GM12864 (cell line): ENCODE measurements at regions not wholly inside any gene's neighbourhood (a gene's known extent, or its start where the extent isn't known, plus 50 kb on each side); places are given as distances from the start of the nearest gene placed in this dataset.

Source experiments
- DNase-seq: peaks from one replicate; pipeline ENCODE4 v3.0.0-alpha.2; 2011; ENCODE audit warnings: low read depth
- H3K4me3 ChIP-seq: 2 replicates; pipeline ENCODE4 v1.5.1; 2011; ENCODE audit warnings: mild to moderate bottlenecking, low read depth, low read length, control low read depth
- TF ChIP-seq, protein P1 (sequence below): IDR thresholded peaks from 2 replicates; pipeline ENCODE4 v1.5.1; 2011; ENCODE audit warnings: low read depth, mild to moderate bottlenecking, moderate library complexity, low read length, control low read depth, inconsistent platforms; ENCODE audit errors: missing control alignments

DNA sequence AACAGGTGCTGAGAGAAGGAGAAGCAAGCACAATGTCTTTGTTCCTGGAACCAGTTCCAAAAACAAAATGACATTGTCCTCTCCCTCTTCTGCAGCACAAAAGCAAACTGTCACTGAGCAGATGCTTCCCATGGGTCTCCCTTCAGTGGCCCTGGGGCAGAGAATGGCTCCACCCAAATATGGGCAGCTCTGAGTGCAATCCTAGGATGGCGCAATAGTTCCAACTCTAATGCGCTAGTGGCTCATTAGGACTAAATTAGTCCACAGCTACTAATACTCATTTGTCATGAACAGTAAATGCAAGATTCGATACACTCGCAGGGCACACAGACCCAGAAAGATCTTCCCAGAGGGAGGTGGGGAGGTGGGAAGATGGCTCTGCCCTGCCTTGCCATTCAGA, 205.2 kb upstream of the CHAC2 start:
- H3K4me3 ChIP-seq: no peak overlapping the region
- DNase-seq: no peak
- TF ChIP-seq, protein P1, sequence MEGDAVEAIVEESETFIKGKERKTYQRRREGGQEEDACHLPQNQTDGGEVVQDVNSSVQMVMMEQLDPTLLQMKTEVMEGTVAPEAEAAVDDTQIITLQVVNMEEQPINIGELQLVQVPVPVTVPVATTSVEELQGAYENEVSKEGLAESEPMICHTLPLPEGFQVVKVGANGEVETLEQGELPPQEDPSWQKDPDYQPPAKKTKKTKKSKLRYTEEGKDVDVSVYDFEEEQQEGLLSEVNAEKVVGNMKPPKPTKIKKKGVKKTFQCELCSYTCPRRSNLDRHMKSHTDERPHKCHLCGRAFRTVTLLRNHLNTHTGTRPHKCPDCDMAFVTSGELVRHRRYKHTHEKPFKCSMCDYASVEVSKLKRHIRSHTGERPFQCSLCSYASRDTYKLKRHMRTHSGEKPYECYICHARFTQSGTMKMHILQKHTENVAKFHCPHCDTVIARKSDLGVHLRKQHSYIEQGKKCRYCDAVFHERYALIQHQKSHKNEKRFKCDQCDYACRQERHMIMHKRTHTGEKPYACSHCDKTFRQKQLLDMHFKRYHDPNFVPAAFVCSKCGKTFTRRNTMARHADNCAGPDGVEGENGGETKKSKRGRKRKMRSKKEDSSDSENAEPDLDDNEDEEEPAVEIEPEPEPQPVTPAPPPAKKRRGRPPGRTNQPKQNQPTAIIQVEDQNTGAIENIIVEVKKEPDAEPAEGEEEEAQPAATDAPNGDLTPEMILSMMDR: no peak

DNA sequence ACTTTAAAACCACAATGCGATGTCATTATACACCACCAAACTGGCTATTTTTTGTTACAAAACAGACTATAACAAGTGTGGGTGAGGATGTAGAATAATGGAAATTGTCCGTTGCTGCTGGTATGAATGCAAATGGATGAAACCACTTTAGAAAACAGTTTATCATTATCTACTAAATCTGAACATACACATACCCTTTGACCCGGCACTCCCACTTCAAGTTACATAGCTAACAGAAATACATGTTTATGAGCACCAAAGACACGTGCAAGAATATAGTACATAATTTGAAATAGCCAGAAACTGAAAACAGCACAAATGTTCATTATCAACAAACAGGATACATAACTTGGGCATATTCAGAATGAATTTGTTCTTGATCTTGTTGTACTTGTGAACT, 206.4 kb upstream of the CHAC2 start:
- TF ChIP-seq, protein P1: no peak
- no peak for DNase-seq
- H3K4me3 ChIP-seq: no peak overlapping the region

DNA sequence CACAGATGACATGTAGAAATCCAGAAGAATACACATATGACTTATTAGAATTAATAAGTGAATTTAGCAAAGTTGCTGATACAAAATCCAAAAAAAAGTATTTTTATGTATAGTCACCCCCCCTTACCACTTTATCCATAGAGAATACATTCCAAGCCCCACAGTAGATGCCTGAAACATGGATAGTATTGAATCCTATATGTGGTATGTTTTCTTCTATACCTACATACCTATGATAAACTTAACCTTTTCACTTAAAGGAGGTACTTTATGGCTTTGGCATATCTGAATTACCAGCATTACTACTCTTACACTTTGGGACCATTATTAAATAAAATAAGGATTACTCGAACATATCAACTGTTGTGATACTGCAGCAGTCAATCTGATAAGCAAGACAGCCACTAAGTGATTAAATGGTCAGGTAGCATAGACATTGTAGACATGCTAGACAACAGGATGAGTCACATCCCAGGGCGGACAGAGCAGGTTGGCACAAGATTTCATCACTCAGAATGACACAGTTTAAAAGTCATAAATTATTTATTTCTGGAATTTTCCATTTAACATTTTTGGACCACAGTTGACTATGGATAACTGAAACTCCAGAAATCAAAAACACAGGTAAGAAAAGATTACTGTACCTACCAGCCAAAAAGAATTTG, 208.2 kb upstream of the CHAC2 start:
- TF ChIP-seq, protein P1: no peak
- H3K4me3 ChIP-seq: no peak overlapping the region
- no peak for DNase-seq

DNA sequence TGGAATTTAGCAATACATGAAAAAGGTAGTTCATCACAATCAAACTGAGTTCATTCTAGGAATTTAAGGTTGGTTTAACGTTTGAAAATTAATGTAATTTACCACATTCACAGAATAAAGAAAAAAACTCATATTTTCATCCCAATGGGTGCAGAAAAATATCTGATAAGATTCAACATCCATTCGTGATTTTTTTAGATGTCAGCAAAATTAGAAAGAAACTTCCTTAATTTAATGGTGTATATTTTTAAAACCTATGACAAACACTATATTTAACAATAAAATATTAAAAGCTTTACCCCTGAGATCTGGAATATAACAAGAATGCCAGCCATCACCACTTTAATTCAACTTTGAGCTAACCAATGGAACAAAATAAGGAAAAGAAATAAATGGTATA, 208.7 kb upstream of the CHAC2 start:
- H3K4me3 ChIP-seq: no peak overlapping the region
- no peak for DNase-seq
- TF ChIP-seq, protein P1: no peak

DNA sequence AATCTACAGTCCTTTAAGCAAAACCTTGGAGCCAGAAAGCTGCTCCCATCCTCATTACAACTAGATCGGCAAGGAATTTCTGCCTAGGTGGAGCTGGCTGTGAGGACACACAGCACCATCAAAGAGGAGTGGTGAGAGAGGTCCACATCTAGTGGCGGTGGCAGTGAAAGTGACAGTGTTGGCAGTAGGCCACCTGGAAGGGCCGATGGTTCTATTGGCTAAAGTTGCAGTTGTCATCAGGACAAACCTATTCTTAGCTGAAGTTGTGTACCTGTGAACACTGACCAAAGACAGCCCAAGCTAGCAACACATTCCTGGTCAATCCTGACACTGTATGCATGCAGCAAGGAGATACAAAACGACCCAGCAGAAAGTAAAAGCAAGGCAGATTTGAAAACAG, 218.1 kb upstream of the CHAC2 start:
- no peak overlapping the region for H3K4me3 ChIP-seq
- no peak for DNase-seq
- TF ChIP-seq, protein P1: no peak

DNA sequence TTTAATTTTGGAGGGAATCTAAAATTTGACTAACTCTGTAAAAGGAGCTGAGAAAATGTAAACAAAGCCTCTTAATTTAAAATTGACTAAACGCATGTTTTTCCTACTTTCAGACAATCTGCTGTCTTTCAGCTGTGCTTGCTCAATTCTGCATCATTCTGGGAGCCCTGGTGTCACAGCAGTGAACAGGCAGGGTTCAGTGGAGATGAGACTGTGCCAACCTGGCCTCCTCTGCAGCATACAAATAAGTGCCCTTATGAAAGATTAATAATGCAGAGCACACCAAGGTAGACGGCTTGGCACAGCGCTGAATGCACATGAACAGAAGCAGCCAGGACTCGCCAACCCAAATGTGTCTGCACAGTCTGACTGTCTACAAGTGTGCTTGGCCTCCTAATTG, 222.0 kb upstream of the CHAC2 start:
- no peak for DNase-seq
- H3K4me3 ChIP-seq: no peak overlapping the region
- TF ChIP-seq, protein P1: no peak

DNA sequence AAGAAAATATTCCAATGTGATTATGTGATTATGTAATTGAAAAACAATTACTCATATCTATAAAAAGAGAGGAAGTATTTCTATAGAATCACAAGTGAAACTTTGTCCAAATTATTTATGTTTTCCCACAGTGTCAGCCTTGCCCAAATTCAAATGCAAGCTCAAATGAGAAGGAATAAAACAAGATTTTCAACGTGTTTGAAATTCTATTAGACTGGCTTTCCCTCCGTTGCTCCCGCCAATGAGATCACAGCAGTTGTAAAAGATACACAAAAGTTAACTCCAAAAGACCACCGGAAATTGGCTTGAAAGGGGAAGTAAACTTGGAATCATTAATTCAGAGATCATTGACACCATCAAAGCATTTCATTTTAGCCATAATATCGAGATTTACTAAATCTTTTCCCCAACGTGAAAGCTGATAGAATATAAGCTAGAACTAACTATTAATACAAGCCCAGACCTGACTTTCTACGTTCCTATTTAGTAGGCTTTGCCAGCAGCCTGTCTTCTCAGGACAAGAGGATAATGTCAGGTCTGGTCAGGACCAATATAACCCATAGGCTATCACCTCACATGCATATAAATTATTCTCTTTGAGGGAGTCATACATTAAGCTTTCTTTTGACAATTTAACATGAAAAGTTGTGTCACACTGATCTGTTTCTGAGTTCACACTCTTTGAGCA, 222.6 kb upstream of the CHAC2 start:
- DNase-seq: no peak
- no peak overlapping the region for H3K4me3 ChIP-seq
- TF ChIP-seq, protein P1: no peak
